HCT116 (cell line): ENCODE measurements at regions not wholly inside any gene's neighbourhood (a gene's known extent, or its start where the extent isn't known, plus 50 kb on each side); places are given as distances from the start of the nearest gene placed in this dataset.

Source experiments
- ATAC-seq: fragments of 200-7000 bp; cut with Tn5 transposase; 2 replicates; pipeline ENCODE4 v1.9.1; 2020; ENCODE audit warnings: mild to moderate bottlenecking, moderate library complexity
- BruUV-seq: library from RNA; stranded (reverse); fragments of 400-500 nt; replicated peaks from 2 replicates; lab custom pipeline; 2021; lab: Mats Ljungman, UMichigan
- CTCF ChIA-PET: fragments of 300-600 bp; sonication (Branson Sonifier 250); formaldehyde crosslinking; loops from one replicate; lab custom pipeline; 2021; ENCODE audit warnings: antibody characterized with exemption; lab: Charles Lee
- POLR2A ChIA-PET: fragments of 300-600, 350-600 bp; sonication (Branson Sonifier 250); formaldehyde crosslinking; loops from one replicate; lab custom pipeline; 2021; ENCODE audit warnings: antibody characterized with exemption; lab: Charles Lee
- RAD21 ChIA-PET, 2 experiments: fragments of 300-600 bp; sonication (Branson Sonifier 250); formaldehyde crosslinking; loops; one replicate each; lab custom pipeline; 2023; ENCODE audit warnings: low total read pairs in 2 of 2; ENCODE audit not compliant: uncharacterized antibody in 2 of 2, unreplicated experiment in 2 of 2, low non-redundant PET in 1 of 2; lab: Charles Lee
- DNase-seq: peaks from one replicate; pipeline ENCODE4 v3.0.0-alpha.2; 2010; ENCODE audit warnings: low read depth, low spot score
- H2AFZ ChIP-seq: fragments of 200-600 bp; shearing (Covaris generic), sonication (generic); 2 replicates; pipeline ENCODE4 v1.6.1; 2017; ENCODE audit warnings: low read depth, mixed run types, mixed read lengths, antibody characterized with exemption, low read length; ENCODE audit not compliant: poor library complexity, severe bottlenecking
- H3K27ac ChIP-seq: 2 replicates; pipeline ENCODE4 v1.5.1; 2012; ENCODE audit warnings: low read depth, low read length
- H3K27me3 ChIP-seq: fragments of 200-600 bp; sonication (generic); 2 replicates; pipeline ENCODE4 v1.6.1; 2016; ENCODE audit warnings: mixed run types, low read length, mixed read lengths; ENCODE audit not compliant: insufficient read depth
- H3K36me3 ChIP-seq, 2 experiments: fragments of 200-500 bp in 1 of 2; fragments of 200-600 bp in 1 of 2; sonication (Bioruptor generic) in 1 of 2; sonication (generic) in 1 of 2; 2 replicates each; pipeline versions ENCODE4 v1.5.1 to v1.6.1; 2014 to 2016; ENCODE audit warnings: low read length in 2 of 2, inconsistent platforms in 1 of 2, mixed read lengths in 1 of 2, mixed run types in 1 of 2; ENCODE audit not compliant: insufficient read depth in 2 of 2, control insufficient read depth in 1 of 2
- H3K4me1 ChIP-seq, 2 experiments: fragments of 200-600 bp in 1 of 2; sonication (generic) in 1 of 2; 2 replicates each; pipeline versions ENCODE4 v1.5.1 to v1.6.1; 2012 to 2017; ENCODE audit warnings: low read length in 2 of 2, inconsistent platforms in 1 of 2, mild to moderate bottlenecking in 1 of 2, mixed read lengths in 1 of 2, mixed run types in 1 of 2, moderate library complexity in 1 of 2; ENCODE audit not compliant: insufficient read depth in 2 of 2, control insufficient read depth in 1 of 2
- H3K4me2 ChIP-seq: fragments of 200-600 bp; sonication (generic); 2 replicates; pipeline ENCODE4 v1.6.1; 2017; ENCODE audit warnings: mixed run types, low read length, mixed read lengths
- H3K4me3 ChIP-seq, 2 experiments: fragments of 200-600 bp in 1 of 2; sonication (generic) in 1 of 2; replicated peaks in 1 of 2; 2 replicates each; pipeline ENCODE4 v1.5.1; 2011 to 2016; ENCODE audit warnings: low read length in 2 of 2, control low read depth in 1 of 2, low read depth in 1 of 2, mild to moderate bottlenecking in 1 of 2, mixed read lengths in 1 of 2, mixed run types in 1 of 2
- H3K79me2 ChIP-seq: fragments of 200-600 bp; sonication (generic); 2 replicates; pipeline ENCODE4 v1.6.1; 2017; ENCODE audit warnings: mild to moderate bottlenecking, mixed run types, low read length, moderate library complexity, mixed read lengths; ENCODE audit not compliant: insufficient read depth
- H3K9ac ChIP-seq: fragments of 200-600 bp; sonication (generic); 2 replicates; pipeline ENCODE4 v1.6.1; 2016; ENCODE audit warnings: low read length, mixed read lengths
- H3K9me2 ChIP-seq: fragments of 200-600 bp; sonication (generic), shearing (Covaris generic); 2 replicates; pipeline ENCODE4 v1.6.1; 2017; ENCODE audit warnings: mixed run types, mild to moderate bottlenecking, moderate library complexity; ENCODE audit not compliant: insufficient read depth
- H3K9me3 ChIP-seq, 2 experiments: fragments of 200-500 bp in 1 of 2; fragments of 200-600 bp in 1 of 2; sonication (Bioruptor generic) in 1 of 2; sonication (generic) in 1 of 2; 2 replicates each; pipeline ENCODE4 v1.6.1; 2014 to 2017; ENCODE audit warnings: low read length in 2 of 2, mixed read lengths in 2 of 2, inconsistent platforms in 1 of 2, low read depth in 1 of 2, mild to moderate bottlenecking in 1 of 2, mixed run types in 1 of 2, moderate library complexity in 1 of 2; ENCODE audit not compliant: control insufficient read depth in 1 of 2, insufficient read depth in 1 of 2
- H4K20me1 ChIP-seq: fragments of 200-600 bp; sonication (generic), shearing (Covaris generic); 2 replicates; pipeline ENCODE4 v1.6.1; 2017; ENCODE audit warnings: mixed run types, mild to moderate bottlenecking, moderate library complexity; ENCODE audit not compliant: insufficient read depth
- ATF3 ChIP-seq: IDR thresholded peaks from 2 replicates; pipeline ENCODE4 v1.6.1; 2012
- CEBPB ChIP-seq: IDR thresholded peaks from 2 replicates; pipeline ENCODE4 v1.6.1; 2012; ENCODE audit warnings: low read depth
- CTCF ChIP-seq, 3 experiments: fragments of 200-600 bp in 1 of 3; sonication (generic) in 1 of 3; IDR thresholded peaks in 2 of 3; conservative IDR thresholded peaks in 1 of 3; 2 replicates each; pipeline ENCODE4 v1.5.1; 2012 to 2017; ENCODE audit warnings: low read depth in 2 of 3, low read length in 2 of 3, antibody characterized with exemption in 1 of 3, borderline replicate concordance in 1 of 3, control low read depth in 1 of 3, mild to moderate bottlenecking in 1 of 3, mixed read lengths in 1 of 3, mixed run types in 1 of 3, moderate library complexity in 1 of 3; ENCODE audit not compliant: insufficient read depth in 1 of 3
- EGR1 ChIP-seq: IDR thresholded peaks from 2 replicates; pipeline ENCODE4 v1.6.1; 2012; ENCODE audit warnings: low read depth
- RAD21 ChIP-seq: IDR thresholded peaks from 2 replicates; pipeline ENCODE4 v1.6.1; 2012; ENCODE audit warnings: low read depth, mild to moderate bottlenecking
- SP1 ChIP-seq: IDR thresholded peaks from 2 replicates; pipeline ENCODE4 v1.6.1; 2012; ENCODE audit warnings: low read depth
- SRF ChIP-seq: IDR thresholded peaks from 2 replicates; pipeline ENCODE4 v1.6.1; 2012; ENCODE audit warnings: low read depth
- TCF7L2 ChIP-seq: IDR thresholded peaks from 2 replicates; pipeline ENCODE4 v1.7.0; 2011; ENCODE audit warnings: borderline replicate concordance, inconsistent platforms; ENCODE audit not compliant: insufficient read depth, insufficient read length; ENCODE audit errors: extremely low read depth
- YY1 ChIP-seq: IDR thresholded peaks from 2 replicates; pipeline ENCODE4 v1.6.1; 2011; ENCODE audit warnings: low read length, low read depth, moderate library complexity, mild to moderate bottlenecking; ENCODE audit not compliant: insufficient replicate concordance; ENCODE audit errors: extremely low read depth
- intact Hi-C: fragments of 100-400 bp; cut with micrococcal nuclease; formaldehyde crosslinking; loops from 2 replicates; pipeline ENCODE4 v1.10.0; 2022

- BruUV-seq, result no TSS peak
- ATAC-seq (no peak), DNase-seq (no peak)
- Histone ChIP-seq H3K9me3 (peaks cover 0 to 4% of the 10 kb centered on the region in 2 experiments; a peak in 2 of 4 replicates), H3K4me2 (no peak overlapping the region), H3K9me2 (no peaks in the 10 kb centered on the region), H3K27ac (no peak overlapping the region), H3K4me1 (no peaks in the 10 kb centered on the region), H3K4me3 (no peak overlapping the region), H3K9ac (no peak overlapping the region), H3K27me3 (no peaks in the 10 kb centered on the region), H3K79me2 (no peaks in the 10 kb centered on the region), H3K36me3 (no peaks in the 10 kb centered on the region), H4K20me1 (no peaks in the 10 kb centered on the region), H2AFZ (no peak overlapping the region)
- TF ChIP-seq TCF7L2 (no peak), CTCF (IDR thresholded peaks at IDR 0.05 in 2 of 3, conservative IDR thresholded peaks at IDR 0.05 in 1 of 3; ENCODE audit: borderline replicate concordance in 1 of 3, insufficient read depth in 1 of 3, low read depth in 2 of 3, low read length in 2 of 3) (no peak), SRF (no peak), RAD21 (no peak), SP1 (no peak)
- ChIA-PET POLR2A (no interaction called here), CTCF (no interaction called here), RAD21 (no interaction called here)
- intact Hi-C loops, result no loop called here
These were observed 73.9 kb downstream of the HLX start for GRCh38 chr1:220952961-220953643.

GRCh38 chr1:220954321-220955075, 75.3 kb downstream of the HLX start:
- H2AFZ ChIP-seq, result no peak overlapping the region
- no TSS peak for BruUV-seq
- intact Hi-C loops, result no loop called here
- no peaks in the 10 kb centered on the region for H3K4me1 ChIP-seq
- ChIA-PET POLR2A (no interaction called here), RAD21 (no interaction called here), CTCF (no interaction called here)
- no peak overlapping the region for H3K9ac ChIP-seq
- peaks cover 0 to 4% of the 10 kb centered on the region in 2 experiments; a peak in 2 of 4 replicates for H3K9me3 ChIP-seq
- ATAC-seq (no peak), DNase-seq (no peak)
- H3K27me3 ChIP-seq, result no peaks in the 10 kb centered on the region
- H3K27ac ChIP-seq, result no peak overlapping the region
- H3K4me3 ChIP-seq, result no peak overlapping the region
- no peaks in the 10 kb centered on the region for H3K9me2 ChIP-seq
- no peaks in the 10 kb centered on the region for H3K79me2 ChIP-seq
- H3K4me2 ChIP-seq, result no peak overlapping the region
- no peaks in the 10 kb centered on the region for H3K36me3 ChIP-seq
- H4K20me1 ChIP-seq, result no peaks in the 10 kb centered on the region
- TF ChIP-seq SP1 (no peak), CTCF (IDR thresholded peaks at IDR 0.05 in 2 of 3, conservative IDR thresholded peaks at IDR 0.05 in 1 of 3; ENCODE audit: borderline replicate concordance in 1 of 3, insufficient read depth in 1 of 3, low read depth in 2 of 3, low read length in 2 of 3) (no peak), CEBPB (no peak), EGR1 (no peak), ATF3 (no peak), TCF7L2 (no peak), YY1 (no peak)
